ENCODE measurements at regions not wholly inside any gene's neighbourhood (a gene's known extent, or its start where the extent isn't known, plus 50 kb on each side); places are given as distances from the start of the nearest gene placed in this dataset.

GRCh38 chr7:19589446-19589845, 119.4 kb downstream of the POLR1F start:
- ChIA-PET CTCF (no interaction called here), POLR2A (ENCODE audit: unreplicated experiment) (no interaction called here)
- TF ChIP-seq, protein P1, sequence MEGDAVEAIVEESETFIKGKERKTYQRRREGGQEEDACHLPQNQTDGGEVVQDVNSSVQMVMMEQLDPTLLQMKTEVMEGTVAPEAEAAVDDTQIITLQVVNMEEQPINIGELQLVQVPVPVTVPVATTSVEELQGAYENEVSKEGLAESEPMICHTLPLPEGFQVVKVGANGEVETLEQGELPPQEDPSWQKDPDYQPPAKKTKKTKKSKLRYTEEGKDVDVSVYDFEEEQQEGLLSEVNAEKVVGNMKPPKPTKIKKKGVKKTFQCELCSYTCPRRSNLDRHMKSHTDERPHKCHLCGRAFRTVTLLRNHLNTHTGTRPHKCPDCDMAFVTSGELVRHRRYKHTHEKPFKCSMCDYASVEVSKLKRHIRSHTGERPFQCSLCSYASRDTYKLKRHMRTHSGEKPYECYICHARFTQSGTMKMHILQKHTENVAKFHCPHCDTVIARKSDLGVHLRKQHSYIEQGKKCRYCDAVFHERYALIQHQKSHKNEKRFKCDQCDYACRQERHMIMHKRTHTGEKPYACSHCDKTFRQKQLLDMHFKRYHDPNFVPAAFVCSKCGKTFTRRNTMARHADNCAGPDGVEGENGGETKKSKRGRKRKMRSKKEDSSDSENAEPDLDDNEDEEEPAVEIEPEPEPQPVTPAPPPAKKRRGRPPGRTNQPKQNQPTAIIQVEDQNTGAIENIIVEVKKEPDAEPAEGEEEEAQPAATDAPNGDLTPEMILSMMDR (conservative IDR thresholded peaks at IDR 0.05; ENCODE audit: low read depth, low read length) = no peak
- TF ChIP-seq EZH2phosphoT487 (IDR thresholded peaks at IDR 0.05; ENCODE audit: borderline replicate concordance, low read length) = no peak
- TF ChIP-seq EZH2 (IDR thresholded peaks at IDR 0.05; ENCODE audit: low read length, unreplicated experiment) = no peak
- Histone ChIP-seq H3K79me2 (ENCODE audit: low read length) (no peaks in the 10 kb centered on the region), H3K9ac (ENCODE audit: low read length) (no peak overlapping the region), H4K20me1 (ENCODE audit: low read length) (no peaks in the 10 kb centered on the region), H3K4me3 (ENCODE audit: low read length) (no peak overlapping the region), H3K27me3 (ENCODE audit: low read length) (no peaks in the 10 kb centered on the region; the same call in 1 of the 2 replicates), H2AFZ (ENCODE audit: low read length) (no peak overlapping the region), H3F3A (ENCODE audit: low read length, unreplicated experiment) (no peaks in the 10 kb centered on the region), H3K27ac (ENCODE audit: low read length) (no peak overlapping the region), H3K9me3 (ENCODE audit: low read length) (no peaks in the 10 kb centered on the region), H3K36me3 (ENCODE audit: low read depth, low read length) (no peaks in the 10 kb centered on the region), H3K4me2 (ENCODE audit: low read length) (no peak overlapping the region), H3K9me2 (replicated peaks; ENCODE audit: low read length) (no peaks in the 10 kb centered on the region), H3K4me1 (ENCODE audit: insufficient read depth, low read length) (no peaks in the 10 kb centered on the region)
- no peak for DNase-seq
- no peak for ATAC-seq
- intact Hi-C loops (cut with micrococcal nuclease) = no loop called here
- BruUV-seq (replicated peaks) = no TSS peak

DNA sequence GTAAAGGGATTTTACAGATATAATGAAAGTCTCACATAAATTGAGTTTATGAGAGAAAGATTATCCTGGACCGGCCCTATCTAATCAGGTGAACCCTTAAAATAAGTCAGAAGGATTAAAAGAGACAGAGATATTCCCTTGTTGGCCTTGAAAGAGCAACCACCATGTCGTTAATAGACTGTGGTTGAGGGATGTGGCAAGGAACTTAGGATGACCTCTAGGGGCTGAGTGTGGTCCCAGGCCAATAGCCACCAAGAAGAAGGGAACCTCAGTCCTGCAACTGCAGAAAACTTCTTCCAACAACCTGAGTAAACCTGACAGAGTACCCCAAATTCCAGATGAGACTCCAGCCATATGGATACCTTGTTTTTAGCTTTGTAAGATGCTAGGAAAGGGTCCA, 121.5 kb downstream of the POLR1F start:
- intact Hi-C loops (cut with micrococcal nuclease) = no loop called here
- no peak for DNase-seq

GRCh38 chr7:19585761-19586160, 123.1 kb downstream of the POLR1F start:
- Histone ChIP-seq H3K9me2 (replicated peaks; ENCODE audit: low read length) (no peaks in the 10 kb centered on the region), H3K36me3 (ENCODE audit: low read depth, low read length) (no peaks in the 10 kb centered on the region), H3K79me2 (ENCODE audit: low read length) (no peaks in the 10 kb centered on the region), H3K27ac (ENCODE audit: low read length) (no peak overlapping the region), H3K4me3 (ENCODE audit: low read length) (no peak overlapping the region), H2AFZ (ENCODE audit: low read length) (no peak overlapping the region), H3K9me3 (ENCODE audit: low read length) (no peaks in the 10 kb centered on the region), H3K27me3 (ENCODE audit: low read length) (no peaks in the 10 kb centered on the region; the same call in 1 of the 2 replicates), H3K4me1 (ENCODE audit: insufficient read depth, low read length) (no peaks in the 10 kb centered on the region), H3K4me2 (ENCODE audit: low read length) (no peak overlapping the region), H4K20me1 (ENCODE audit: low read length) (no peaks in the 10 kb centered on the region), H3F3A (ENCODE audit: low read length, unreplicated experiment) (no peaks in the 10 kb centered on the region), H3K9ac (ENCODE audit: low read length) (no peak overlapping the region)
- ChIA-PET POLR2A (ENCODE audit: unreplicated experiment) (no interaction called here), CTCF (interaction anchor here (0.7 kb wide), 1 partner anchor 893 kb away, joined by 3 read pairs; no protein-coding TSS in a partner anchor)
- BruUV-seq (replicated peaks) = no TSS peak
- intact Hi-C loops (cut with micrococcal nuclease) = no loop called here
- no peak for ATAC-seq
- TF ChIP-seq, protein P1 (conservative IDR thresholded peaks at IDR 0.05; ENCODE audit: low read depth, low read length) = no peak
- TF ChIP-seq EZH2phosphoT487 (IDR thresholded peaks at IDR 0.05; ENCODE audit: borderline replicate concordance, low read length) (no peak), EZH2 (IDR thresholded peaks at IDR 0.05; ENCODE audit: low read length, unreplicated experiment) (no peak)
- DNase-seq = no peak

More for the DNA sequence above, 121.5 kb downstream of the POLR1F start:
- Histone ChIP-seq H3F3A (ENCODE audit: low read length, unreplicated experiment) (no peaks in the 10 kb centered on the region), H3K4me2 (ENCODE audit: low read length) (no peak overlapping the region), H3K9ac (ENCODE audit: low read length) (no peak overlapping the region), H3K9me3 (ENCODE audit: low read length) (no peaks in the 10 kb centered on the region), H2AFZ (ENCODE audit: low read length) (no peak overlapping the region), H4K20me1 (ENCODE audit: low read length) (no peaks in the 10 kb centered on the region), H3K27ac (ENCODE audit: low read length) (no peak overlapping the region), H3K4me1 (ENCODE audit: insufficient read depth, low read length) (no peaks in the 10 kb centered on the region), H3K9me2 (replicated peaks; ENCODE audit: low read length) (no peaks in the 10 kb centered on the region), H3K4me3 (ENCODE audit: low read length) (no peak overlapping the region), H3K27me3 (ENCODE audit: low read length) (no peaks in the 10 kb centered on the region; the same call in 1 of the 2 replicates), H3K36me3 (ENCODE audit: low read depth, low read length) (no peaks in the 10 kb centered on the region), H3K79me2 (ENCODE audit: low read length) (no peaks in the 10 kb centered on the region)
- TF ChIP-seq EZH2phosphoT487 (IDR thresholded peaks at IDR 0.05; ENCODE audit: borderline replicate concordance, low read length) (no peak), EZH2 (IDR thresholded peaks at IDR 0.05; ENCODE audit: low read length, unreplicated experiment) (no peak)
- TF ChIP-seq, protein P1 (conservative IDR thresholded peaks at IDR 0.05; ENCODE audit: low read depth, low read length) = no peak
- POLR2A ChIA-PET (ENCODE audit: unreplicated experiment) = no interaction called here
- CTCF ChIA-PET = no interaction called here
- ATAC-seq = no peak
- BruUV-seq (replicated peaks) = no TSS peak

Measured in PC-3 (cell line).